Umbilical cord (tissue), 1 donor: ENCODE measurements at regions not wholly inside any gene's neighbourhood (a gene's known extent, or its start where the extent isn't known, plus 50 kb on each side); places are given as distances from the start of the nearest gene placed in this dataset.
A peak's percentile ranks its signal among the peaks of the same experiment; 100 is the strongest.

Source experiments
- DNase-seq: peaks from one replicate; pipeline ENCODE4 v3.0.0-alpha.2; 2015; ENCODE audit warnings: low spot score

DNA sequence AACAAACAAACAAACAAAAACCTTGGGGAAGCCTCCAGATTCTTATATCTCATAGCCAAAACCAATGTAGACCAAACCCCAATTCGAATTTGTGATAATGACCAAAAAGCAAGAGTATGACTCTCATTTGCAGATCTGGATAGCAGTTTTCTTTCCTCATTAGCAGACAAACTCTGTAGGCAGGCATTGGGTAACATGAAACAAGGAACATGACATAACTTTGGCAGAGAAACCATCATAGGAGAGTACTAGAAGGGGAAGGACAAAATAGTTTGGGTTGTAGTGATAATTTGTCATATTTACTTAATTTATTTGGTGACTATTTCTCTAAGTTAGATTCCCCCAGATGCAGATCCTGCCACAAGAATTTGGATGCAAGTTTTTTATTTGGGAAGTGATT, 187.8 kb downstream of the MID1IP1 start:
- no peak for DNase-seq

GRCh38 chrX:38991656-38992440, 190.6 kb downstream of the MID1IP1 start:
- DNase-seq, result no peak

- DNase-seq, result no peak
Measured at GRCh38 chrX:38992441-38993096, 191.3 kb downstream of the MID1IP1 start.

DNA sequence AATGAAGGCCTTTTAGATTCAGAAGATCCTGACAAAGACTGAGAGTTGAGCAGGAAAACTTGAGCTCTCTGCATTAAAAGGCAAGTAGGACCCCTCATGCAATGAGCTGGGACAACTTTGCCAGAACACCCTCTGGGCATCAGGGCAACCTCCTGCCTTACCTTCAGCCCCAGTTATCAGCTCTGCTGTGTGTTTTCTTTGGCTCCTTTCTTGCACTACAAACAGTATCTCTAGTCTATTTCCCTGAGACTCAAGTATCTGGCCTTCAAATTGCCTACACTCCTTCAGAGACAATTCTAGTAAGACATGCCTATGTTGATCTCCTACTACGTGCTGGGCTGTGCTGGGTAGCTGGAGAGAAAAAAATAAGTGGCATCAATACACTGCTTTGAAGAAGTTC, 192.2 kb downstream of the MID1IP1 start:
- no peak for DNase-seq

GRCh38 chrX:38999099-38999498, 197.8 kb downstream of the MID1IP1 start:
- DNase-seq, result no peak

GRCh38 chrX:38999967-39000745, 198.9 kb downstream of the MID1IP1 start:
- DNase-seq, result no peak

- no peak for DNase-seq
Measured at GRCh38 chrX:39000802-39001201, 199.5 kb downstream of the MID1IP1 start.

DNA sequence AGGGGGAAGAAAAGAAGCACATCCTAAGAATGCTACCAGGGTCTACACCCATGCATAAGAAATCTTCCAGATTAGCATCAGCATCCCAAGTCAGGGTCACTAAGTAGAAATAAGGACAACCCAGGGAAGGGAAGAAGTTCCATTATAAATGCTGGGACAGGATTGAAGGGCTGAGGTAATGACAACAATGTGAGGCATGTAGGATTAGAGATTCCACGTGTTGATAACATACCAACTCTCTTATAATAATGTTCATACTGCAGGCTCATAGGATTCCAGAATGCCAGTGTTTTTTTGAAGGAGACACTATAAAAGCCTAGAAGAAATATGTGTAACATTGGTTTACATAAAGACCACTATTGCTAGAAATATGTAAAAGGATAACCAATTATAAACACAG, 201.2 kb downstream of the MID1IP1 start:
- DNase-seq, result no peak

DNA sequence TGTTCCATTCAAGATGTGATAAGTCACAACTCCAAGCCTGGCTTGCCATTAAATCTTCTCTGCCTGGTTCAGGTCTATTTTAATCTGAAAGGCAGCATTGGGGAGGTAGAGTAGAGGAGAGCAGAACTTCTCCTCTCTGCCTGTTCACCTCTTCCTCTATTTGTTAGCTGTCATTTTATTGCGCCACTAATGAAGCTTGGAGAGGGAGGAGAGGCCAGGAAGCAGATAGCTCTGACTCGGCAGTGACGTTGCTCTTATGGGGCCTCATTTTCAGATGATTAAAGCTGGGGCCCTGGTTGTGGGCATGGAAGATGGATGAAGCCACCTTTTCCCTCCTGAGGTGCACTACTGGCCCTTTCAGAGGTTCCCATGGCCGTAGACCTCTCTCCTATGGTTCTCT, 207.3 kb downstream of the MID1IP1 start:
- no peak for DNase-seq

DNA sequence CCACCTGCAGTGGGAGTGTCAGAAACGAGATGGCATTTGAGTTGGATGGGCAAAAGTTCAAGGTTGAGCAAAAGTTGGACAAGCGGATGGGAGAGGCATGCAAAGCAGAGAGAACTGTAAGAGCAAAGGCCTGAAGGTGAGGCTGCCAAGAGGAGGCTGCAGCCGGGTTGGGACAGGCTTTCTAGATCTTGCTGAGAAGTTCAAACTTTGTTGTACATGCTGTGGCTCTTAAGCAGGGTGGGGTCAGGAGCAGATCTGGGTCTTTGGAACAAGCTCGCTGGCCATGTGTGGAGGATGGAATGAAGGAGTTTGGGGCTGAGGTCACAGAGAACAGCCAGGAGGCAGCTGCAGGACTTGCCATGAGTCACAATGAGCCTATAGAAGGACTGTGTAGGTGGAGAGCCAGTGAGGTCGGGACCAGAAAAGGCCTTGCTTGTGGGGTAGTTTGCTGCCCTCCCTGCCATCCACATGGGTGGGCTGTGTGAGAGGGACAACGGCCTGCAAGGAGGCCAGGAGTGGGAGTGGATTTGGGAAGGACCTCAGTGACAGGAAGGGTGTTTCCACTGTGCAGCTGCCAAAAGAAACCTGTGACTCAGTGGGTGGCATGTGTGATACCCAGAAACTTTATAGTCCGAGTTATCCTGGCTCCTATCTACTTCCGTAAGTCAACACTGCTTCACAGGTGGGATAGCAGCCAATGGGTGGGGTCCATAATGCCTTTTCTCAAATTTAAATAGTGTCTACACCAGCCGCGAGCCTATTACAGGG, 210.4 kb downstream of the MID1IP1 start:
- DNase-seq, result peak; percentile 11

GRCh38 chrX:39012621-39013111, 211.4 kb downstream of the MID1IP1 start:
- peak; percentile 66 for DNase-seq

GRCh38 chrX:39016556-39016955, 215.3 kb downstream of the MID1IP1 start:
- DNase-seq, result no peak

- DNase-seq, result no peak
Measured at GRCh38 chrX:39017077-39017476, 215.8 kb downstream of the MID1IP1 start.

DNA sequence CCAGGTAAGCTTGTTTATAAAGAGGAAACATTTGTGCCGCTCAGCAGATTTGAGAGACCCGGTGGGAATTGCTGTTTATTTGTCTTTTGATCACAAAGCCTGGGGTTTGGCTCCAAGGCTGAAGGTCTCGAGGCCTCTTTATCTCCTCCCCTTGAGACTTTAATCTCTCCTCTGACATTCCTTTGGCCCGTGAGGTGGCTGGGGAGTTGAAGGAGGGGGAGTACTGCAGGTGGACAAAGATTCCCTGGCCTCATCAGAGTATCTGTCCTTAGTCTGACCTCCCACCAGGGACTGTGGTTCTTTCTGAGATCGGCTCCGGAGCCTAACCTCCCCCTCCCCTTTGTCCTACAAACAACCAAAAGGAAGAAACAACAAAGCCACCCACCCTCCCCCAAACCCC, 216.5 kb downstream of the MID1IP1 start:
- DNase-seq, result no peak

DNA sequence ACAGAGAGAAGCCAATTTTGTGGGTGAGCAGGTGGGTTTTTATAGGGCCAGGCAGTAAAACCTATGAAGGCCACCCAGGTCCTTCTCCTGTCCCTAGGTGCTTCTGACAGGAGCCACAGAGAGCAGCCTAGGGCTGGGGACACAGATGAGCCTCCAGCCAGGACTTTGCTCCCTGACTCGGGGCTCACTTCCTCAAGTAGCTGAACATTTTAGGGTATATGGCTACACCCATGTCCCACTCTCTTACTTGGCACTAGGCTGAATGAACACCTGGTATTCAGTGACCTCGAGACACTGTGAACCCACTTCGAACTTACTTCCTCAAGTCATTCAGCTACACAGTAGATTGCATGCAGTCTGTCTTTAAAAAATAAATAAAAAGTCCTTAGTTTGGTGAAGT, 217.3 kb downstream of the MID1IP1 start:
- DNase-seq, result no peak

DNA sequence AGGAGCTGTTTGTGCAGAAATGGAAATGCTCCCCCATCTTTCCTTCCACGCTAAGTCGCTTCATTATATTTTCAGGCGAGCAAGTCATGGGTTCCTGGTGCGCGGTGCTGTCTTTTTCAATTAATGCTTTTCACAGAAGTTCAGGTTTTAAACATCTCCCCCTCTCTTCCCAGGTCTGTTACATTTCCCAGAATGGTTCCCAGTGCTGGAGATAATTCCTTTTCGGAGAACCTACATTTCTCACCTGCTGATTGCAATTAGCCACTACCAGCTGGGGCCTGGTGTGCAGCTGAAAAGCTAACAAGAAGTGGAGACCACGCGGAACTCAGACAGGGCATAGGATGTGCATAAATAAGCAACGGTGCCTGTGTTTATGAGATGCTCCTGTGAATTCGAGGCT, 217.8 kb downstream of the MID1IP1 start:
- no peak for DNase-seq

DNA sequence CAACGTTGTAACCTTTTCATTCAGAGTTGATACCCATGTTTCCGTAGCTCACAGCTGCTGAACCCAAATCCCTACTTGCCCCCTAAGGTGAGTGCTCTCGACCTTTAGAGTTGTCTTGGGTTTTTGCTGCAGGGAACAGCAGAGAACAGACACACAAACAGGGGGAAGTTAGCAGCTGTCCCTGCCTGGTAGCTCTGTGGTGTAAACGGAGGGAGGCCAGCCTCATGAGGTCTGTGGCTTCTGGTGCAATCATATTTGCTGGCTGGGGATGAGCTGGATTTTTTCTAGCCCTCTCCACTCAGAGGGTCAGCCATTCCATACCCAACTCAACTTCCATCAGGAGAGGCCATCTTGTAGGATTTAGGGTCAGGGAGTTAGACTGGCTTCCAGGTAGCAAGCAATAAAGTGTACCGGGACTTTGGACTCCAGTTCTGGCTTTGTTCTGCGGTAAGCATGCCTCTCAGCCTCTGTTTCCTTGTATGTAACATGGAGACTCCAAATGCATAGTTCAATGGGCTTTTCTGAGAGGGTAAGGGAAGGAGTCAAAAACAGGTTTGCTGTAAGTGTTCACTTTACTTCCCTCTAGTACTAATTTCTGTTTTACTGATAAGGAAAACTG, 218.9 kb downstream of the MID1IP1 start:
- DNase-seq, result no peak

DNA sequence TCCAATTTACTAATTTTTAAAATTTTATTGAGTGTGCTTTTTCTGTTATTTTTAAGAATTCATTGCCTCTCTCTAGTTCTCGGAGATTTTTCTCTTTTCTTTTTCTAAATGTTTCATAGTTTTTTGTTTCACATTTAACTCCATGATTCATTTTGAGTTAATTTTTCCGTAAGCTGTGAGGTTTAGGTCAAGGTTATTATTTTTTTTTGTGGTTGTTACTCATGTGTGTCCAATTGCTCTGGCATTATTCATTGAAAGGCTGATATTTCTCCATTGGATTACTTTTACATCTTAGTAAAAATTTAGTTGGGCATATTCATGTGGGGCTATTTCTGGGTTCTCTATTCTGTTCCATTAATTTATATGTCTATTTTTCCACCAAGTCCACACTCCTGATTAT, 220.8 kb downstream of the MID1IP1 start:
- DNase-seq, result no peak

- no peak for DNase-seq
Measured at GRCh38 chrX:39029221-39029620, 228.0 kb downstream of the MID1IP1 start.

DNA sequence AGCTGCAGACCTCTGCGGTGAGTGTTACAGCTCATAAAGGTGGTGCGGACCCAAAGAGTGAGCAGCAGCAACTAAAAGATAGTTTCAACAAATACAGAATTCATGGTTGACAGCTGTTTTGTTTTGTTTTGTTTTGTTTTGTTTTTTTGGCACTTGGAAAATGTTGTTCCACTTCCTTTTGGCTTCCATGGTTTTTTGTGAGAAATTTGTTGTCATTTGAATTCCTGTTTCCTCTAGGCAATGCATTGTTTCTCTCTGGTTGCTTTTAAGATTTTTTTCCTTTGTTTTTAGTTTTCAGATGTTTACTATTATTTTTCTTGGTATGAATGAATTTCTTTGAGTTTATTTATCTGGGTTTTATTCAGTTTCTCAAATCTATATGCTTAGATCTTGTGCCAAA, 229.4 kb downstream of the MID1IP1 start:
- DNase-seq, result no peak

DNA sequence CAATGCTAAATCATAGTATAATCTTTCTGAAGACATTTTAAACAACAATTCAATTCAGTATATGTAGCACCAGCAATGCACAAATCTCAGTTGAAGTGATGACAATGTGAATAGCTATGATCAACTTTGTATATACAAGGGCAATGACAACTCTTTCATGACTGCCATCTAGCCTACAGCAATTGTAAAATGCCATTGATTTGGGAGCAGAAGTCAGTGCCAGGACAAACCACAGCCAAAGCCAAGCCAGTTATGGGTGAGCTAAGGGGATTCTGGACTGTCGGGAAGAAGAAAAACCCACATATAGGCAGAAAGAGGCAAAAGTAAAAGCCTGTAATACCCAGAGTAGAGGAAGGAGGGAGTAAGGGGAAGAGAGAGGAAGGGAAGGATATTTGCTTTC, 238.6 kb downstream of the MID1IP1 start:
- DNase-seq, result no peak
